DOHH2 (cell line): ENCODE measurements at regions not wholly inside any gene's neighbourhood (a gene's known extent, or its start where the extent isn't known, plus 50 kb on each side); places are given as distances from the start of the nearest gene placed in this dataset.

ENCODE experiments used
- EZH2phosphoT487 ChIP-seq: fragments of 200-600 bp; sonication (generic); IDR thresholded peaks from 2 replicates; pipeline ENCODE4 v1.6.1; 2017; ENCODE audit warnings: borderline replicate concordance, mild to moderate bottlenecking, antibody characterized with exemption, low read length, moderate library complexity, mixed read lengths
- TF ChIP-seq, protein P1 (sequence below): fragments of 200-600 bp; sonication (generic); IDR thresholded peaks from one replicate; pipeline ENCODE4 v1.5.1; 2014; ENCODE audit warnings: antibody characterized with exemption, mild to moderate bottlenecking, low read depth, low read length; ENCODE audit not compliant: poor library complexity, severe bottlenecking

DNA sequence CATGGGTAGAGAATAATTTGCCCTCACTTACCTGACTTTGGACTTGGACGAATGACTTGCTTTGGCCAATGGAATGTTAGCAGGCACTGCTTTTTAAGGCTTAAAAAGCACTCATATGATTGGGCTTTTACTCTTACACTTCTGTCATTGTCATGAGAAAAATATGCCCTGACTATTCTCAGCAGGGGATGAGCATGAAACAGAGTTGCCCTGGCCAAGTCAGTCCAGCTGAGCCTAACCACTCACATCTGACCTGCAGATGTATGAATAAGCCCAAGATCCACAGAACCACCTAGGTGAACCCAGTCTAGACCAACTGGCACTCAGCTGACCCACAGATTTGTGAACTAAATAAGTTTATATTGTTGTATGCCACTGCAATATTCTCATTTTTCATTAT, 573.5 kb downstream of the TNS3 start:
- TF ChIP-seq, protein P1, sequence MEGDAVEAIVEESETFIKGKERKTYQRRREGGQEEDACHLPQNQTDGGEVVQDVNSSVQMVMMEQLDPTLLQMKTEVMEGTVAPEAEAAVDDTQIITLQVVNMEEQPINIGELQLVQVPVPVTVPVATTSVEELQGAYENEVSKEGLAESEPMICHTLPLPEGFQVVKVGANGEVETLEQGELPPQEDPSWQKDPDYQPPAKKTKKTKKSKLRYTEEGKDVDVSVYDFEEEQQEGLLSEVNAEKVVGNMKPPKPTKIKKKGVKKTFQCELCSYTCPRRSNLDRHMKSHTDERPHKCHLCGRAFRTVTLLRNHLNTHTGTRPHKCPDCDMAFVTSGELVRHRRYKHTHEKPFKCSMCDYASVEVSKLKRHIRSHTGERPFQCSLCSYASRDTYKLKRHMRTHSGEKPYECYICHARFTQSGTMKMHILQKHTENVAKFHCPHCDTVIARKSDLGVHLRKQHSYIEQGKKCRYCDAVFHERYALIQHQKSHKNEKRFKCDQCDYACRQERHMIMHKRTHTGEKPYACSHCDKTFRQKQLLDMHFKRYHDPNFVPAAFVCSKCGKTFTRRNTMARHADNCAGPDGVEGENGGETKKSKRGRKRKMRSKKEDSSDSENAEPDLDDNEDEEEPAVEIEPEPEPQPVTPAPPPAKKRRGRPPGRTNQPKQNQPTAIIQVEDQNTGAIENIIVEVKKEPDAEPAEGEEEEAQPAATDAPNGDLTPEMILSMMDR = no peak
- no peak for TF ChIP-seq EZH2phosphoT487
